Hepatocyte (in vitro differentiated cells): ENCODE measurements at regions not wholly inside any gene's neighbourhood (a gene's known extent, or its start where the extent isn't known, plus 50 kb on each side); places are given as distances from the start of the nearest gene placed in this dataset.
"Not testable (repeated sequence)": the region's sequence is repeated elsewhere in the genome, so short reads cannot be mapped to it uniquely, and the experiment has no call there.

Experiments used
- EZH2 ChIP-seq: fragments of 200-600 bp; sonication (generic); IDR thresholded peaks from 2 replicates; pipeline ENCODE4 v1.6.1; 2016; ENCODE audit warnings: antibody characterized with exemption, mild to moderate bottlenecking, borderline replicate concordance
- EZH2phosphoT487 ChIP-seq: fragments of 200-600 bp; sonication (generic); IDR thresholded peaks from one replicate; pipeline ENCODE4 v1.6.1; 2018; ENCODE audit warnings: antibody characterized with exemption, mild to moderate bottlenecking, low read depth, moderate library complexity; ENCODE audit not compliant: unreplicated experiment, severe bottlenecking
- TF ChIP-seq, protein P1 (sequence below): fragments of 200-600 bp; sonication (generic); IDR thresholded peaks from 2 replicates; pipeline ENCODE4 v1.5.1; 2016; ENCODE audit warnings: antibody characterized with exemption, mild to moderate bottlenecking; ENCODE audit not compliant: poor library complexity

DNA sequence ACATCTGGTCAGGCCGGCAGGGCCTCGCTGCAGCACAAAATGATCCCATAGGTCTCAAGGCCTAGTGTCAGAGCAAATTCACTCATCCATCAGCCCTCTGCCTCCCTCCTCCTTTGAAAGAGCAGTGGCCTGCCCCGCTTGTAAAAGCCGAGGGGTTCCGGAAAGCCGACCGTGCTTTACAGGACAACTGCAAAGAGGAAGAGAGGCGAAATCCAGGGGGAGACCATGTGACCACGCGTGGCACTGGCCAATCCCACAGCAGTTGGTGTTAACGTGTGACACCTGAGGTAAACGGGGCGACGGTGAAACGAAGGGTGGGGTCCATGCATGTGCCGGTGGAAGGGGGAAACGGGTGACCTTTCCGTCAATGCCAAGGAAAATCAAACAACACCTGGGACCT, 688.6 kb upstream of the TPTE start:
- TF ChIP-seq, protein P1, sequence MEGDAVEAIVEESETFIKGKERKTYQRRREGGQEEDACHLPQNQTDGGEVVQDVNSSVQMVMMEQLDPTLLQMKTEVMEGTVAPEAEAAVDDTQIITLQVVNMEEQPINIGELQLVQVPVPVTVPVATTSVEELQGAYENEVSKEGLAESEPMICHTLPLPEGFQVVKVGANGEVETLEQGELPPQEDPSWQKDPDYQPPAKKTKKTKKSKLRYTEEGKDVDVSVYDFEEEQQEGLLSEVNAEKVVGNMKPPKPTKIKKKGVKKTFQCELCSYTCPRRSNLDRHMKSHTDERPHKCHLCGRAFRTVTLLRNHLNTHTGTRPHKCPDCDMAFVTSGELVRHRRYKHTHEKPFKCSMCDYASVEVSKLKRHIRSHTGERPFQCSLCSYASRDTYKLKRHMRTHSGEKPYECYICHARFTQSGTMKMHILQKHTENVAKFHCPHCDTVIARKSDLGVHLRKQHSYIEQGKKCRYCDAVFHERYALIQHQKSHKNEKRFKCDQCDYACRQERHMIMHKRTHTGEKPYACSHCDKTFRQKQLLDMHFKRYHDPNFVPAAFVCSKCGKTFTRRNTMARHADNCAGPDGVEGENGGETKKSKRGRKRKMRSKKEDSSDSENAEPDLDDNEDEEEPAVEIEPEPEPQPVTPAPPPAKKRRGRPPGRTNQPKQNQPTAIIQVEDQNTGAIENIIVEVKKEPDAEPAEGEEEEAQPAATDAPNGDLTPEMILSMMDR: not testable (repeated sequence)
- not testable (repeated sequence) for TF ChIP-seq EZH2phosphoT487, EZH2
